Activated CD8-positive, alpha-beta T cell treated with anti-CD3 and anti-CD28 coated beads for 36 hours (primary cell): ENCODE measurements at regions not wholly inside any gene's neighbourhood (a gene's known extent, or its start where the extent isn't known, plus 50 kb on each side); places are given as distances from the start of the nearest gene placed in this dataset.

Source experiments
- ATAC-seq: fragments of 200-7000 bp; cut with Tn5 transposase; one replicate; pipeline ENCODE4 v1.10.0; 2021; ENCODE audit warnings: mild to moderate bottlenecking, moderate library complexity
- CTCF ChIA-PET: fragments of 350-600 bp; sonication (Branson Sonifier 250); formaldehyde crosslinking; loops from one replicate; lab custom pipeline; 2021; ENCODE audit warnings: antibody characterized with exemption; lab: Charles Lee
- POLR2A ChIA-PET: fragments of 350-600 bp; sonication (Branson Sonifier 250); formaldehyde crosslinking; loops from one replicate; lab custom pipeline; 2021; ENCODE audit warnings: antibody characterized with exemption; lab: Charles Lee
- DNase-seq: peaks from one replicate; pipeline ENCODE4 v3.0.0-alpha.2; 2020
- H3K27ac Mint-ChIP-seq: one replicate; pipeline ENCODE4 v1.8.0; 2021; ENCODE audit warnings: mild to moderate bottlenecking, mixed read lengths
- H3K27me3 Mint-ChIP-seq: one replicate; pipeline ENCODE4 v1.8.0; 2021; ENCODE audit warnings: mixed read lengths
- H3K36me3 Mint-ChIP-seq: one replicate; pipeline ENCODE4 v1.8.0; 2021; ENCODE audit warnings: low read depth, mixed read lengths
- H3K4me1 Mint-ChIP-seq: one replicate; pipeline ENCODE4 v1.8.0; 2021; ENCODE audit warnings: low read depth, mixed read lengths
- H3K4me3 Mint-ChIP-seq: one replicate; pipeline ENCODE4 v1.8.0; 2021; ENCODE audit warnings: mild to moderate bottlenecking, moderate library complexity, mixed read lengths
- H3K9me3 Mint-ChIP-seq: one replicate; pipeline ENCODE4 v1.8.0; 2021; ENCODE audit warnings: mixed read lengths
- CTCF ChIP-seq: fragments of 200-600 bp; IDR thresholded peaks from one replicate; pipeline ENCODE4 v1.8.0; 2022; ENCODE audit warnings: antibody characterized with exemption, mild to moderate bottlenecking
- intact Hi-C: fragments of 100-400 bp; cut with micrococcal nuclease; formaldehyde crosslinking; loops from one replicate; pipeline ENCODE4 v1.10.0; 2022

- TF ChIP-seq CTCF, result no peak
- H3K4me1 Mint-ChIP-seq, result no peaks in the 10 kb centered on the region
- ATAC-seq (no peak), DNase-seq (no peak)
- ChIA-PET CTCF (no interaction called here), POLR2A (interaction anchor here (0.6 kb wide), 1 partner anchor 51 kb away, joined by 3 read pairs; no protein-coding TSS in a partner anchor)
- no peak overlapping the region for H3K27ac Mint-ChIP-seq
- no peak overlapping the region for H3K4me3 Mint-ChIP-seq
- no peaks in the 10 kb centered on the region for H3K36me3 Mint-ChIP-seq
- no peaks in the 10 kb centered on the region for H3K9me3 Mint-ChIP-seq
- intact Hi-C loops, result no loop called here
- H3K27me3 Mint-ChIP-seq, result peaks cover 11% of the 10 kb centered on the region
Observed at GRCh38 chr13:95386370-95386769, 85.1 kb upstream of the ABCC4 start.

- ChIA-PET POLR2A (interaction anchor here (1.2 kb wide), 1 partner anchor 36 kb away, joined by 3 read pairs; no protein-coding TSS in a partner anchor), CTCF (interaction anchor here (1.6 to 1.7 kb wide), 2 partner anchors 16 to 198 kb away, joined by 6 to 10 read pairs; no protein-coding TSS in a partner anchor)
- intact Hi-C loops, result no loop called here
- H3K4me1 Mint-ChIP-seq, result no peaks in the 10 kb centered on the region
- TF ChIP-seq CTCF, result no peak
- H3K36me3 Mint-ChIP-seq, result no peaks in the 10 kb centered on the region
- no peak overlapping the region for H3K4me3 Mint-ChIP-seq
- H3K27ac Mint-ChIP-seq, result no peak overlapping the region
- no peak for ATAC-seq
- DNase-seq, result no peak
- peaks cover 12% of the 10 kb centered on the region for H3K27me3 Mint-ChIP-seq
- no peaks in the 10 kb centered on the region for H3K9me3 Mint-ChIP-seq
Observed at GRCh38 chr13:95387733-95388207, 86.5 kb upstream of the ABCC4 start.

GRCh38 chr13:95388420-95389079 is 87.3 kb upstream of the ABCC4 start:
- DNase-seq (no peak), ATAC-seq (no peak)
- Mint-ChIP-seq H3K36me3 (no peaks in the 10 kb centered on the region), H3K4me1 (no peaks in the 10 kb centered on the region), H3K9me3 (no peaks in the 10 kb centered on the region), H3K27me3 (peaks cover 14% of the 10 kb centered on the region), H3K27ac (no peak overlapping the region), H3K4me3 (no peak overlapping the region)
- intact Hi-C loops, result no loop called here
- POLR2A ChIA-PET, result interaction anchor here (1.2 kb wide), 1 partner anchor 35 kb away, joined by 3 read pairs; no protein-coding TSS in a partner anchor
- TF ChIP-seq CTCF, result no peak
- CTCF ChIA-PET, result interaction anchor here (1.1 to 1.7 kb wide), 3 partner anchors 8 to 199 kb away, joined by 5 to 10 read pairs (median 6); no protein-coding TSS in a partner anchor

GRCh38 chr13:95391362-95391761 is 90.1 kb upstream of the ABCC4 start:
- ATAC-seq (no peak), DNase-seq (no peak)
- CTCF ChIA-PET, result interaction anchor here (1.3 to 1.9 kb wide), 3 partner anchors 10 to 94 kb away, joined by 3 to 12 read pairs (median 5); no protein-coding TSS in a partner anchor
- peaks cover 13% of the 10 kb centered on the region for H3K27me3 Mint-ChIP-seq
- no peak for TF ChIP-seq CTCF
- H3K36me3 Mint-ChIP-seq, result no peaks in the 10 kb centered on the region
- H3K4me1 Mint-ChIP-seq, result no peaks in the 10 kb centered on the region
- H3K27ac Mint-ChIP-seq, result no peak overlapping the region
- no peak overlapping the region for H3K4me3 Mint-ChIP-seq
- H3K9me3 Mint-ChIP-seq, result no peaks in the 10 kb centered on the region
- intact Hi-C loops, result no loop called here
- POLR2A ChIA-PET, result no interaction called here

- intact Hi-C loops, result no loop called here
- no peak for ATAC-seq
- Mint-ChIP-seq H3K4me3 (no peak overlapping the region), H3K27me3 (peaks cover 13% of the 10 kb centered on the region), H3K4me1 (no peaks in the 10 kb centered on the region), H3K27ac (no peak overlapping the region), H3K9me3 (no peaks in the 10 kb centered on the region), H3K36me3 (no peaks in the 10 kb centered on the region)
- TF ChIP-seq CTCF, result no peak
- no peak for DNase-seq
- POLR2A ChIA-PET, result no interaction called here
- CTCF ChIA-PET, result interaction anchor here (1.6 to 2.6 kb wide), 3 partner anchors 12 to 203 kb away, joined by 3 to 15 read pairs (median 12); no protein-coding TSS in a partner anchor
Observed at GRCh38 chr13:95391785-95392184, 90.5 kb upstream of the ABCC4 start.
